ENCODE measurements at regions not wholly inside any gene's neighbourhood (a gene's known extent, or its start where the extent isn't known, plus 50 kb on each side); places are given as distances from the start of the nearest gene placed in this dataset.

- TF ChIP-seq, protein P1, sequence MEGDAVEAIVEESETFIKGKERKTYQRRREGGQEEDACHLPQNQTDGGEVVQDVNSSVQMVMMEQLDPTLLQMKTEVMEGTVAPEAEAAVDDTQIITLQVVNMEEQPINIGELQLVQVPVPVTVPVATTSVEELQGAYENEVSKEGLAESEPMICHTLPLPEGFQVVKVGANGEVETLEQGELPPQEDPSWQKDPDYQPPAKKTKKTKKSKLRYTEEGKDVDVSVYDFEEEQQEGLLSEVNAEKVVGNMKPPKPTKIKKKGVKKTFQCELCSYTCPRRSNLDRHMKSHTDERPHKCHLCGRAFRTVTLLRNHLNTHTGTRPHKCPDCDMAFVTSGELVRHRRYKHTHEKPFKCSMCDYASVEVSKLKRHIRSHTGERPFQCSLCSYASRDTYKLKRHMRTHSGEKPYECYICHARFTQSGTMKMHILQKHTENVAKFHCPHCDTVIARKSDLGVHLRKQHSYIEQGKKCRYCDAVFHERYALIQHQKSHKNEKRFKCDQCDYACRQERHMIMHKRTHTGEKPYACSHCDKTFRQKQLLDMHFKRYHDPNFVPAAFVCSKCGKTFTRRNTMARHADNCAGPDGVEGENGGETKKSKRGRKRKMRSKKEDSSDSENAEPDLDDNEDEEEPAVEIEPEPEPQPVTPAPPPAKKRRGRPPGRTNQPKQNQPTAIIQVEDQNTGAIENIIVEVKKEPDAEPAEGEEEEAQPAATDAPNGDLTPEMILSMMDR (conservative IDR thresholded peaks at IDR 0.05 in 1 of 2, IDR thresholded peaks at IDR 0.05 in 1 of 2; ENCODE audit: low read depth in 1 of 2, low read length in 2 of 2), result no peak
- no peak for TF ChIP-seq EZH2 (IDR thresholded peaks at IDR 0.05; ENCODE audit: low read length, missing control alignments)
These were observed 1176.4 kb upstream of the CDH18 start for GRCh38 chr5:21164425-21164824.

Data from fibroblast of lung (primary cell).